ENCODE measurements at regions not wholly inside any gene's neighbourhood (a gene's known extent, or its start where the extent isn't known, plus 50 kb on each side); places are given as distances from the start of the nearest gene placed in this dataset.
A peak's percentile ranks its signal among the peaks of the same experiment; 100 is the strongest.

- no peak overlapping the region for H3K4me3 ChIP-seq (ENCODE audit: low read depth, low read length)
- no peak for TF ChIP-seq CTCF (IDR thresholded peaks at IDR 0.05; ENCODE audit: insufficient read depth, low read depth, low read length)
- no peak for DNase-seq (ENCODE audit: low read depth)
Measured at GRCh38 chr16:7017006-7017662, 315.5 kb upstream of the RBFOX1 start.

- no peak for TF ChIP-seq CTCF (IDR thresholded peaks at IDR 0.05; ENCODE audit: insufficient read depth, low read depth, low read length)
- H3K4me3 ChIP-seq (ENCODE audit: low read depth, low read length): no peak overlapping the region
- DNase-seq (ENCODE audit: low read depth): no peak
Measured at GRCh38 chr16:7014756-7015155, 317.9 kb upstream of the RBFOX1 start.

- no peak overlapping the region for H3K4me3 ChIP-seq (ENCODE audit: low read depth, low read length)
- DNase-seq (ENCODE audit: low read depth): peak; percentile 2
- no peak for TF ChIP-seq CTCF (IDR thresholded peaks at IDR 0.05; ENCODE audit: insufficient read depth, low read depth, low read length)
Measured at GRCh38 chr16:7013990-7014389, 318.7 kb upstream of the RBFOX1 start.

GRCh38 chr16:7004266-7004665, 328.4 kb upstream of the RBFOX1 start:
- TF ChIP-seq CTCF (IDR thresholded peaks at IDR 0.05; ENCODE audit: insufficient read depth, low read depth, low read length): no peak
- no peak for DNase-seq (ENCODE audit: low read depth)
- no peak overlapping the region for H3K4me3 ChIP-seq (ENCODE audit: low read depth, low read length)

- no peak overlapping the region for H3K4me3 ChIP-seq (ENCODE audit: low read depth, low read length)
- DNase-seq (ENCODE audit: low read depth): no peak
- TF ChIP-seq CTCF (IDR thresholded peaks at IDR 0.05; ENCODE audit: insufficient read depth, low read depth, low read length): no peak
Measured at GRCh38 chr16:6993544-6993943, 339.1 kb upstream of the RBFOX1 start.

- no peak overlapping the region for H3K4me3 ChIP-seq (ENCODE audit: low read depth, low read length)
- TF ChIP-seq CTCF (IDR thresholded peaks at IDR 0.05; ENCODE audit: insufficient read depth, low read depth, low read length): no peak
- DNase-seq (ENCODE audit: low read depth): no peak
Measured at GRCh38 chr16:6988846-6989245, 343.8 kb upstream of the RBFOX1 start.

- no peak for TF ChIP-seq CTCF (IDR thresholded peaks at IDR 0.05; ENCODE audit: insufficient read depth, low read depth, low read length)
- no peak for DNase-seq (ENCODE audit: low read depth)
Measured at GRCh38 chr16:6977916-6978315, 354.7 kb upstream of the RBFOX1 start.

More at GRCh38 chr16:6977916-6978315, 354.7 kb upstream of the RBFOX1 start:
- H3K4me3 ChIP-seq (ENCODE audit: low read depth, low read length): no peak overlapping the region

Measured in fibroblast of villous mesenchyme (primary cell).